SK-N-SH treated with all-trans-retinoic acid at 6 μM for 48 hours (cell line): ENCODE measurements at regions not wholly inside any gene's neighbourhood (a gene's known extent, or its start where the extent isn't known, plus 50 kb on each side); places are given as distances from the start of the nearest gene placed in this dataset.

Experiments
- ATAC-seq: fragments of 200-7000 bp; cut with Tn5 transposase; 3 replicates; pipeline ENCODE4 v1.9.1; 2020; ENCODE audit warnings: mild to moderate bottlenecking, moderate library complexity
- ARNTL ChIP-seq: fragments of 450-650 bp; formaldehyde crosslinking; IDR thresholded peaks from 2 replicates; pipeline ENCODE4 v1.5.0; 2020; ENCODE audit warnings: low read depth, mild to moderate bottlenecking, moderate library complexity, borderline replicate concordance
- BACH2 ChIP-seq: fragments of 250-450 bp; sonication (Bioruptor Pico); IDR thresholded peaks from 2 replicates; pipeline ENCODE4 v1.9.0; 2021; ENCODE audit warnings: mild to moderate bottlenecking, borderline replicate concordance
- CREB5 ChIP-seq: fragments of 250-450 bp; sonication (Bioruptor Pico); IDR thresholded peaks from 2 replicates; pipeline ENCODE4 v1.5.1; 2020; ENCODE audit warnings: low read depth, mild to moderate bottlenecking, moderate library complexity
- CSDC2 ChIP-seq: fragments of 250-450 bp; sonication (Bioruptor Pico); IDR thresholded peaks from 2 replicates; pipeline ENCODE4 v1.5.0; 2020; ENCODE audit warnings: mild to moderate bottlenecking, moderate library complexity
- ESRRG ChIP-seq: fragments of 250-450 bp; sonication (Bioruptor Pico); IDR thresholded peaks from 2 replicates; pipeline ENCODE4 v1.6.1; 2021; ENCODE audit warnings: mild to moderate bottlenecking
- GLIS3 ChIP-seq: fragments of 250-450 bp; sonication (Bioruptor Pico); IDR thresholded peaks from 2 replicates; pipeline ENCODE4 v1.5.0; 2020; ENCODE audit warnings: mild to moderate bottlenecking, moderate library complexity
- OSR1 ChIP-seq: fragments of 250-450 bp; sonication (Bioruptor Pico); IDR thresholded peaks from 2 replicates; pipeline ENCODE4 v1.8.0; 2022; ENCODE audit warnings: moderate library complexity, mild to moderate bottlenecking, inconsistent platforms
- PATZ1 ChIP-seq: fragments of 250-450 bp; sonication (Bioruptor Pico); IDR thresholded peaks from 2 replicates; pipeline ENCODE4 v1.8.0; 2020; ENCODE audit warnings: mild to moderate bottlenecking, moderate library complexity, borderline replicate concordance
- POU6F1 ChIP-seq: fragments of 250-450 bp; sonication (Bioruptor Pico); IDR thresholded peaks from 2 replicates; pipeline ENCODE4 v1.8.0; 2021; ENCODE audit warnings: low read depth, mild to moderate bottlenecking, moderate library complexity, borderline replicate concordance
- PPARA ChIP-seq: fragments of 250-450 bp; sonication (Bioruptor Pico); IDR thresholded peaks from 2 replicates; pipeline ENCODE4 v1.5.0; 2020; ENCODE audit warnings: mild to moderate bottlenecking, borderline replicate concordance
- RARB ChIP-seq: fragments of 250-450 bp; sonication (Bioruptor Pico); IDR thresholded peaks from 2 replicates; pipeline ENCODE4 v1.8.0; 2021; ENCODE audit warnings: mild to moderate bottlenecking, moderate library complexity
- SNAI2 ChIP-seq: fragments of 250-450 bp; sonication (Bioruptor Pico); IDR thresholded peaks from 2 replicates; pipeline ENCODE4 v1.5.0; 2020; ENCODE audit warnings: mild to moderate bottlenecking, moderate library complexity
- TOX ChIP-seq: fragments of 250-450 bp; sonication (Bioruptor Pico); IDR thresholded peaks from 2 replicates; pipeline ENCODE4 v1.8.0; 2021; ENCODE audit warnings: mild to moderate bottlenecking, moderate library complexity, borderline replicate concordance
- TSHZ2 ChIP-seq: fragments of 250-450 bp; sonication (Bioruptor Pico); IDR thresholded peaks from 2 replicates; pipeline ENCODE4 v1.5.0; 2020; ENCODE audit warnings: mild to moderate bottlenecking, moderate library complexity
- ZC3H10 ChIP-seq: fragments of 250-450 bp; sonication (Bioruptor Pico); IDR thresholded peaks from 2 replicates; pipeline ENCODE4 v1.5.1; 2021; ENCODE audit warnings: mild to moderate bottlenecking, moderate library complexity
- ZFP3 ChIP-seq: fragments of 250-450 bp; sonication (Bioruptor Pico); IDR thresholded peaks from 2 replicates; pipeline ENCODE4 v1.5.0; 2020; ENCODE audit warnings: mild to moderate bottlenecking, moderate library complexity
- ZFP30 ChIP-seq: fragments of 450-650 bp; formaldehyde crosslinking; IDR thresholded peaks from 2 replicates; pipeline ENCODE4 v1.5.0; 2022; ENCODE audit warnings: mild to moderate bottlenecking, moderate library complexity
- ZNF565 ChIP-seq: fragments of 450-650 bp; formaldehyde crosslinking; conservative IDR thresholded peaks from 2 replicates; pipeline ENCODE4 v1.5.0; 2020; ENCODE audit warnings: low read depth, mild to moderate bottlenecking, moderate library complexity
- ZNF70 ChIP-seq: fragments of 450-650 bp; formaldehyde crosslinking; IDR thresholded peaks from 2 replicates; pipeline ENCODE4 v1.5.0; 2020; ENCODE audit warnings: mild to moderate bottlenecking, moderate library complexity
- ZNF8 ChIP-seq: fragments of 450-650 bp; formaldehyde crosslinking; IDR thresholded peaks from 2 replicates; pipeline ENCODE4 v1.5.0; 2020; ENCODE audit warnings: mild to moderate bottlenecking, moderate library complexity

GRCh38 chr7:94763268-94763667 is 107.3 kb upstream of the SGCE start:
- TF ChIP-seq TSHZ2 (no peak), ZNF70 (CRISPR knock-in tag) (no peak), OSR1 (CRISPR knock-in tag) (no peak), PATZ1 (CRISPR knock-in tag) (no peak), CSDC2 (CRISPR knock-in tag) (no peak), ZNF8 (CRISPR knock-in tag) (no peak)
- TF ChIP-seq, all 23 proteins: peak for 0
- no peak for ATAC-seq

- TF ChIP-seq BACH2 (CRISPR knock-in tag) (no peak), RARB (CRISPR knock-in tag) (no peak), SNAI2 (no peak)
- no peak for ATAC-seq
Observed at GRCh38 chr7:94769724-94770123, 113.8 kb upstream of the SGCE start.

- no peak for ATAC-seq
- TF ChIP-seq TOX (no peak), ZFP30 (CRISPR knock-in tag) (no peak), ESRRG (CRISPR knock-in tag) (no peak), ZC3H10 (CRISPR knock-in tag) (no peak), CSDC2 (CRISPR knock-in tag) (no peak), POU6F1 (CRISPR knock-in tag) (no peak), CREB5 (CRISPR knock-in tag) (no peak), ARNTL (CRISPR knock-in tag) (no peak), PATZ1 (CRISPR knock-in tag) (no peak), SNAI2 (no peak), TSHZ2 (no peak), PPARA (no peak), GLIS3 (CRISPR knock-in tag) (no peak), ZFP3 (CRISPR knock-in tag) (no peak), ZNF565 (no peak), OSR1 (CRISPR knock-in tag) (no peak), RARB (CRISPR knock-in tag) (no peak)
Observed at GRCh38 chr7:94778711-94779459, 123.0 kb upstream of the SGCE start.
